Thoracic aorta (tissue), 2 donors: ENCODE measurements at regions not wholly inside any gene's neighbourhood (a gene's known extent, or its start where the extent isn't known, plus 50 kb on each side); places are given as distances from the start of the nearest gene placed in this dataset.

ENCODE experiments used
- ATAC-seq: fragments of 150-250 bp; one replicate; pipeline ENCODE4 v1.8.0; 2017; ENCODE audit warnings: low read depth; ENCODE audit not compliant: insufficient number of reproducible peaks, low FRiP score
- DNase-seq: peaks from one replicate; pipeline ENCODE4 v3.0.0-alpha.2; 2020; ENCODE audit warnings: low spot score
- H3K27ac ChIP-seq, 2 donors: fragments of 200-600 bp; sonication (generic); 1 replicate in 1 of 2; 2 replicates in 1 of 2; pipeline ENCODE4 v1.5.1; 2016; ENCODE audit warnings: mild to moderate bottlenecking in 2 of 2, moderate library complexity in 2 of 2
- H3K27me3 ChIP-seq: fragments of 200-600 bp; sonication (generic); replicated peaks from 2 replicates; pipeline ENCODE4 v1.6.0; 2016; ENCODE audit warnings: mild to moderate bottlenecking; ENCODE audit not compliant: insufficient read depth
- H3K36me3 ChIP-seq: fragments of 200-600 bp; sonication (generic); one replicate; pipeline ENCODE4 v1.5.1; 2016
- H3K4me1 ChIP-seq, 2 donors: fragments of 200-600 bp; sonication (generic); 1 replicate in 1 of 2; 2 replicates in 1 of 2; pipeline versions ENCODE4 v1.5.1 to v1.6.0; 2016; ENCODE audit warnings: low read depth in 2 of 2, mild to moderate bottlenecking in 1 of 2; ENCODE audit not compliant: control insufficient read depth in 1 of 2
- H3K4me3 ChIP-seq: fragments of 200-600 bp; sonication (generic); 2 replicates; pipeline ENCODE4 v1.5.1; 2016; ENCODE audit warnings: mild to moderate bottlenecking
- H3K9me3 ChIP-seq: fragments of 200-600 bp; sonication (generic); 2 replicates; pipeline ENCODE4 v1.5.1; 2016
- TF ChIP-seq, protein P1 (sequence below): fragments of 200-600 bp; sonication (generic); IDR thresholded peaks from one replicate; pipeline ENCODE4 v1.5.1; 2019; ENCODE audit warnings: antibody characterized with exemption

DNA sequence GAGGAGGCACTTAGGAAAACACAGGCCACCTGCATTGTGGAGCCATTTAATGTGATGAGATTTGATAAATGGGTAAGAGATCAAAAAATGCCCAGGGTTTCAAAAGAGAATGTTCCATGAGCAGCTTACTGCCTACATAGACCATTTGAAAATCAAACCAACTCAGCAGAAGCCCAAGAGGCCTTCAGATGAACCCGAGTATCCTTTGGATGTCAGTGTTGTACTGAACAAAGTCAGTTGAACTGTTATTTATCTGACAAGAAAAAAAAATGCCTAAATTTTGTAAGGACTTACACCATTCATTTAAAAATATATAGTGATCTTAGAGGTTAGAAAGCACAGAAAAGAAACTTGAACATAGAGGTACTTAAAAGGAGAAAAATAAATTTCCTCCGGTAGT is 381.7 kb downstream of the ZFHX3 start:
- DNase-seq (no peak), ATAC-seq (no peak)
- no peaks in the 10 kb centered on the region for H3K36me3 ChIP-seq
- TF ChIP-seq, protein P1, sequence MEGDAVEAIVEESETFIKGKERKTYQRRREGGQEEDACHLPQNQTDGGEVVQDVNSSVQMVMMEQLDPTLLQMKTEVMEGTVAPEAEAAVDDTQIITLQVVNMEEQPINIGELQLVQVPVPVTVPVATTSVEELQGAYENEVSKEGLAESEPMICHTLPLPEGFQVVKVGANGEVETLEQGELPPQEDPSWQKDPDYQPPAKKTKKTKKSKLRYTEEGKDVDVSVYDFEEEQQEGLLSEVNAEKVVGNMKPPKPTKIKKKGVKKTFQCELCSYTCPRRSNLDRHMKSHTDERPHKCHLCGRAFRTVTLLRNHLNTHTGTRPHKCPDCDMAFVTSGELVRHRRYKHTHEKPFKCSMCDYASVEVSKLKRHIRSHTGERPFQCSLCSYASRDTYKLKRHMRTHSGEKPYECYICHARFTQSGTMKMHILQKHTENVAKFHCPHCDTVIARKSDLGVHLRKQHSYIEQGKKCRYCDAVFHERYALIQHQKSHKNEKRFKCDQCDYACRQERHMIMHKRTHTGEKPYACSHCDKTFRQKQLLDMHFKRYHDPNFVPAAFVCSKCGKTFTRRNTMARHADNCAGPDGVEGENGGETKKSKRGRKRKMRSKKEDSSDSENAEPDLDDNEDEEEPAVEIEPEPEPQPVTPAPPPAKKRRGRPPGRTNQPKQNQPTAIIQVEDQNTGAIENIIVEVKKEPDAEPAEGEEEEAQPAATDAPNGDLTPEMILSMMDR, result no peak
- peaks cover 6 to 16% of the 10 kb centered on the region in 2 donors for H3K4me1 ChIP-seq
- no peaks in the 10 kb centered on the region for H3K27me3 ChIP-seq
- no peak overlapping the region for H3K27ac ChIP-seq
- no peak overlapping the region for H3K4me3 ChIP-seq
- H3K9me3 ChIP-seq, result no peaks in the 10 kb centered on the region

DNA sequence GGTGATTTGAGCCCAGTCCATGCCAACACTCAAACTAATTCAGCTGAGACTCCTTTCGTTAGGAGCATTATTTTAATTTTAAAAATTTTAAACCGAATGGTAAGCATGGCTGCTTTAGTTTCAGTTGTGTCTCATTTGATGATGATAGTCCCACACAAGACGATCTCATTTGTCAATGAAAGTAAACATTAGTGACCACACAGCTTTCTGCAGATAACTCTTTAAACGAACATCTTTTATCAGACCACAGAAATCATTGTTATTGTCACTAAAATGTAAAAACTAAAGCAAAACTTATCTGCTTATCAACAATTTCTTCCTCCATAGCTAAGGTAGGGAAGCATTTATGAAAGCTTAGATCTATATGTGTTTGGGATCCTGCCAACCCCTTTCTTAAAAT is 382.2 kb downstream of the ZFHX3 start:
- Histone ChIP-seq H3K27me3 (no peaks in the 10 kb centered on the region), H3K9me3 (no peaks in the 10 kb centered on the region), H3K36me3 (no peaks in the 10 kb centered on the region), H3K4me3 (peak overlapping the region; percentile 88), H3K27ac (no peak overlapping the region), H3K4me1 (peaks cover 6 to 16% of the 10 kb centered on the region in 2 donors)
- no peak for DNase-seq
- TF ChIP-seq, protein P1, result no peak
- ATAC-seq, result no peak

DNA sequence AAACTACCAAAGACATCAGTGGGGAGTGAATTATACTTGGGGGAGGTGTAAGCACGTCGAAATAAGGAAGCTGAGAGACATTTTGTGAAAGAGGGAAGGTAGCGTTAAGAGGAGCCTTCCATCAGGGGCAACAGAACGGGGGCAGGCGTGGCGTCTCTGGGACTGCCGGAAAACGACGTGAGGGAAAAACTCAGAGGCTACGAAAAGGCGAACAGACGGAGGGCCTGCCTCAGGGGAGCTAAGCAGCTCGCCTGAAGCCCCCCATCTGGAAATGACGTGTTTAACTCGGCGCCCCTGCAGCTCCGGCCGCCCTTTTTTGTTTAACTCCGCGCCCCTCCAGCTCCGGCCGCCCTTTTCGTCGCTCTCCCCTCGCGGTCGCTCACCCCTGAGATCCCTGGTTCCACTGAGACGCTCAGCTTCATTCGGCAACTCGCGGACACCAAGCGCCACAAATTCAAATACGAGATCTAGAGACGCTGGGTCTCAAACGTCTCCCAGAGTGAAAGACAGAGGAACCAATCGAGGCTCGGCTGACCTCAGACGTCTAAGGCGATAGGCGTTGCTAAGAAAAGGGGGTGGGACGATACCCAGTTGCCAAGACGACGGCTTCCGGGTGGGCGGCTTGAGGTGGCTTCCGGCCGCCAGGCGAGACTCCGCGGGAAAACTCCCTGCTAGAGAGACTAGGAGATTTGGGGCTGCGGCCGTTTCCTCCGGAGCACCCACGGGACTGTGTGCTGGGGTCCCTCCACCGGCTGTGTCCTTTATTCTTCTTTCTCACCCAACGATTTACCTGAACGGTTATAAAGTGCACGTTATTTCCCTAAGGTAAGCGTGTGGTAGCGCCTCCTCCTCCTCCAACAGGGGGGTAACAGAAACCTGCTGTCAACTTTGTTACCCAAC is 383.2 kb downstream of the ZFHX3 start:
- TF ChIP-seq, protein P1, result no peak
- peak overlapping the region; percentile 88 for H3K4me3 ChIP-seq
- peak overlapping the region in 1 of 2 donors; percentile 24 for H3K27ac ChIP-seq
- no peaks in the 10 kb centered on the region for H3K36me3 ChIP-seq
- H3K27me3 ChIP-seq, result no peaks in the 10 kb centered on the region
- DNase-seq (peak; percentile 89), ATAC-seq (peak; percentile 100)
- no peaks in the 10 kb centered on the region for H3K9me3 ChIP-seq
- H3K4me1 ChIP-seq, result peaks cover 6 to 16% of the 10 kb centered on the region in 2 donors

DNA sequence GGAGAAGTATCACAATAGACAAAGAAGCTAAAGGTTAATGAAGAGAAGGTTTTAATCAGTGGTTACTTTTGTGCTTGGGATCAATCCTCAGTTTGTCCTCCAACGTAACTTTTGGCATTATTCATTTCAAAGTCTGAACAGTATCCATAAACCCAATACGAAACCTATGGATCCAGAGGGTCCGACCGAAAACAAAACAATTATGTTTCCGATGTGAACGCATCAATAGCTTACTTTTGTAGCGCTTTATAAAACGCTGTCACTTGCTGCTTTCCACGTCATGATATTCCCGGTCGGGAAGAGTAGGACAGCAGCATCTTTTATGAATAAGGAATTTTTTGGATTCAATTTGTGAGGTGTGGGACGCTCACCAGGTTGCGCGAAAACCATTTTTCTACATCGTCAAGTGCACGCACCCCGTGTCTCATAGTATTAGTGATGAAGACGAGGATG is 383.8 kb downstream of the ZFHX3 start:
- ATAC-seq (no peak), DNase-seq (no peak)
- Histone ChIP-seq H3K4me3 (peak overlapping the region; percentile 88), H3K36me3 (no peaks in the 10 kb centered on the region), H3K27me3 (no peaks in the 10 kb centered on the region), H3K27ac (no peak overlapping the region), H3K9me3 (no peaks in the 10 kb centered on the region), H3K4me1 (peaks cover 6 to 16% of the 10 kb centered on the region in 2 donors)
- TF ChIP-seq, protein P1, result no peak

DNA sequence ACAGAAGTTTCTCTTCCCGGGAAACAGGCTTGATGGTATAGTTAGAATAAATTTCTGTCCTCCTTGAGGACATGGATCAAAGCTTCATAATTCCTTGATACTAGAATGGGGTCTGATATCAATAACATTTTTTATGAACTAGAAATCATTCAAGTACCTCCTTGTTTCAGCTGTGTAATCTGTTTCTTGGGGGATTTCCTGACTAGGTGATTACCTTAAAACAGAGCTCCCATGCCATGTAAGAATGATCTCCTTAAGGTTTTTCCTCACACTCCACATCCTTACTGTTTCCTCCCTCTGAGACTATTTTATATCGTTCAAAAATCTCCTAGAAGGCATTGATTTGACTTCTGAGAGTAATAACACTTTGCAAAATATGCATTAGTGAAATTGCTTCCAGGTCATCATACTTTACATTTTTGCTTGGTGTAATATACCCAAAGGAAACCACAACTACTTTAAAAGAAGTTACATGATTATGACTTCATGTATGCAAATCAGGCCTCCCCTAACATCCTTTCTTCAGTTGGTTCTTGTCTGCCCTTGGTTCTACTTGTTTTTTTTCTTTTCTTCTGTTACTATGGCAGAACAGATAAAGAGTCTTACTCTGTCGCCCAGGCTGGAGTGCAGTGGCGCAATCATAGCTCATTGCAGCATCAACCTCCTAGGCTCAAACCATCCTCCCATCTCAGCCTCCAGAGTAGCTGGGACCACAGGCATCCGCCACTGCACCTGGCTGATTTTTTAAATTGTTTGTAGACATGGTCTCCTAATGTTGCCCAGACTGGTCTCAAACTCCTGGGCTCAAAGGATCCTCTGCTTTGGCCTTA is 388.8 kb downstream of the ZFHX3 start:
- ATAC-seq, result no peak
- TF ChIP-seq, protein P1, result no peak

More for the DNA sequence above, 388.8 kb downstream of the ZFHX3 start:
- Histone ChIP-seq H3K9me3 (no peaks in the 10 kb centered on the region), H3K36me3 (no peaks in the 10 kb centered on the region), H3K4me3 (no peak overlapping the region), H3K4me1 (peaks cover 0 to 7% of the 10 kb centered on the region in 2 donors), H3K27me3 (no peaks in the 10 kb centered on the region), H3K27ac (no peak overlapping the region)
- no peak for DNase-seq
